ENCODE measurements at regions not wholly inside any gene's neighbourhood (a gene's known extent, or its start where the extent isn't known, plus 50 kb on each side); places are given as distances from the start of the nearest gene placed in this dataset.

GRCh38 chr7:94258418-94259300 lies 136.0 kb upstream of the COL1A2 start:
- no peak for TF ChIP-seq TAF1 (IDR thresholded peaks at IDR 0.05; ENCODE audit: borderline replicate concordance, insufficient read depth, low read length)
- no peak for TF ChIP-seq REST (IDR thresholded peaks at IDR 0.05; ENCODE audit: insufficient read depth in 1 of 2, low read depth in 2 of 2, low read length in 2 of 2)
- TF ChIP-seq FOXP2 (optimal IDR thresholded peaks at IDR 0.05; ENCODE audit: borderline replicate concordance, extremely low read depth, extremely low read length, insufficient read depth) = no peak
- TF ChIP-seq POLR2AphosphoS5 (IDR thresholded peaks at IDR 0.05; ENCODE audit: low read depth, low read length) = no peak
- TF ChIP-seq SIN3A (IDR thresholded peaks at IDR 0.05; ENCODE audit: borderline replicate concordance, insufficient read depth, low read length) = no peak

Measured in PFSK-1 (cell line).